ENCODE measurements at regions not wholly inside any gene's neighbourhood (a gene's known extent, or its start where the extent isn't known, plus 50 kb on each side); places are given as distances from the start of the nearest gene placed in this dataset.

DNA sequence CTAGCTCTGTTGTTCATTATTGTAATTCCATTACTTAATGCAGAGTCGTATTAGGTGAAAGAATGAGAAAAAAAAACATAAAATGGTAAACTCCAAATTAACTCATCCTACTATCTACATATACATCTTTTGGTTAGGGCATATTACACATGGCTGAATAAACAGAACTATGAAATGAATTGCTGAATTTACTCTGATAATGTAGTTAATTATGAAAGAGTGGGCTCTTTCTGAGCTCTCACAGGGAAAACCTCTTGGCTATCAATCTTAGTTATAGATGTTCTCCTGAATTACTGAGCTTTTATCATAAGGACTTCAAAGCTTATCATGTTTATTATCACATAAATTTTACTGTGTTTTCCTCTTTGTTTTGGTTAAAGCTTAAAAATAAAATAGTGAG, 798.5 kb upstream of the MDGA2 start:
- Histone ChIP-seq H3K9me3 (peaks cover 5% of the 10 kb centered on the region), H3K4me1 (ENCODE audit: control insufficient read depth in 1 of 2, low read depth in 2 of 2) (no peaks in the 10 kb centered on the region), H3K27me3 (replicated peaks; ENCODE audit: insufficient read depth) (no peaks in the 10 kb centered on the region), H3K36me3 (no peaks in the 10 kb centered on the region), H3K4me3 (no peak overlapping the region), H3K27ac (no peak overlapping the region)
- ATAC-seq (ENCODE audit: insufficient number of reproducible peaks, low FRiP score, low read depth) (no peak), DNase-seq (ENCODE audit: low spot score) (no peak)
- TF ChIP-seq, protein P1, sequence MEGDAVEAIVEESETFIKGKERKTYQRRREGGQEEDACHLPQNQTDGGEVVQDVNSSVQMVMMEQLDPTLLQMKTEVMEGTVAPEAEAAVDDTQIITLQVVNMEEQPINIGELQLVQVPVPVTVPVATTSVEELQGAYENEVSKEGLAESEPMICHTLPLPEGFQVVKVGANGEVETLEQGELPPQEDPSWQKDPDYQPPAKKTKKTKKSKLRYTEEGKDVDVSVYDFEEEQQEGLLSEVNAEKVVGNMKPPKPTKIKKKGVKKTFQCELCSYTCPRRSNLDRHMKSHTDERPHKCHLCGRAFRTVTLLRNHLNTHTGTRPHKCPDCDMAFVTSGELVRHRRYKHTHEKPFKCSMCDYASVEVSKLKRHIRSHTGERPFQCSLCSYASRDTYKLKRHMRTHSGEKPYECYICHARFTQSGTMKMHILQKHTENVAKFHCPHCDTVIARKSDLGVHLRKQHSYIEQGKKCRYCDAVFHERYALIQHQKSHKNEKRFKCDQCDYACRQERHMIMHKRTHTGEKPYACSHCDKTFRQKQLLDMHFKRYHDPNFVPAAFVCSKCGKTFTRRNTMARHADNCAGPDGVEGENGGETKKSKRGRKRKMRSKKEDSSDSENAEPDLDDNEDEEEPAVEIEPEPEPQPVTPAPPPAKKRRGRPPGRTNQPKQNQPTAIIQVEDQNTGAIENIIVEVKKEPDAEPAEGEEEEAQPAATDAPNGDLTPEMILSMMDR (IDR thresholded peaks at IDR 0.05), result no peak

DNA sequence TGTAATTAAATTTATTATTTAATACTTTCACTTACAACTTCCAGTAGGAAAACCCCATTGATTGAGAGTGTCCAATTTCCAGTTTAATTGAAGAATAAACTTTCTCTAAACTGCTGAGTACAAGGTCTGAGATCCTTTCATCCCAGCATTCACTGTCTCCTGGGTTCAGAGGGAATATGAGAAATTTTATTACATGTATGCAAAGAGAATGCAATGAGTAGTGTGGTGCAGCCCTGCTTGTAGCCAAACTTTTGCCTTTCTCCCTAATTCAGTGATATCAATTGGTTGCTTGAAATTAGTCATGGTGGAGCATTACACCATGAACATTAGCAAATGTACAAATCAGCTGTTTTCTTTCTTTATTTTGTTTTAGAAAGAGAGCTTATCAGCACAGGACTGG, 780.6 kb upstream of the MDGA2 start:
- TF ChIP-seq, protein P1 (IDR thresholded peaks at IDR 0.05), result no peak
- Histone ChIP-seq H3K36me3 (no peaks in the 10 kb centered on the region), H3K27ac (no peak overlapping the region), H3K27me3 (replicated peaks; ENCODE audit: insufficient read depth) (no peaks in the 10 kb centered on the region), H3K4me3 (no peak overlapping the region), H3K4me1 (ENCODE audit: control insufficient read depth in 1 of 2, low read depth in 2 of 2) (no peaks in the 10 kb centered on the region), H3K9me3 (no peaks in the 10 kb centered on the region)
- ATAC-seq (ENCODE audit: insufficient number of reproducible peaks, low FRiP score, low read depth) (no peak), DNase-seq (ENCODE audit: low spot score) (no peak)

DNA sequence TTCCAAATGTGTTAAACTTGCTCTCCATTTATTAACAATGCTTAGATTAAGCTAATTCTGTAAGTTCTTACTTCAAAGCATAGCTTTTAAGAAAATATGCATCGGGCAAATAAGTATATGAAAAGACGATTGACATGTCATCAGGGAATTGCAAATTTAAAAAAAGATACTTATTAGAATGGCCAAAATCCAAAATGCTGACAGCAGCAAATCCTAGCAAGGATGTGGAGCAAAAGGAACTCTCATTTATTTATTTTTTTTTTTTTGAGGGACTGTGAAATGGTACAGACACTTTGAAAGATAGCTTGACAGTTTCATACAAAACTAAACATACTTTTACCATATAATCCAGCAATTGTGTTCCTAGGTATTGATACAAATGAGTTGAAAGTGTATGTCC, 779.5 kb upstream of the MDGA2 start:
- Histone ChIP-seq H3K4me1 (ENCODE audit: control insufficient read depth in 1 of 2, low read depth in 2 of 2) (no peaks in the 10 kb centered on the region), H3K27me3 (replicated peaks; ENCODE audit: insufficient read depth) (no peaks in the 10 kb centered on the region), H3K27ac (no peak overlapping the region), H3K36me3 (no peaks in the 10 kb centered on the region), H3K9me3 (no peaks in the 10 kb centered on the region), H3K4me3 (no peak overlapping the region)
- DNase-seq (ENCODE audit: low spot score) (no peak), ATAC-seq (ENCODE audit: insufficient number of reproducible peaks, low FRiP score, low read depth) (no peak)
- TF ChIP-seq, protein P1 (IDR thresholded peaks at IDR 0.05), result no peak

DNA sequence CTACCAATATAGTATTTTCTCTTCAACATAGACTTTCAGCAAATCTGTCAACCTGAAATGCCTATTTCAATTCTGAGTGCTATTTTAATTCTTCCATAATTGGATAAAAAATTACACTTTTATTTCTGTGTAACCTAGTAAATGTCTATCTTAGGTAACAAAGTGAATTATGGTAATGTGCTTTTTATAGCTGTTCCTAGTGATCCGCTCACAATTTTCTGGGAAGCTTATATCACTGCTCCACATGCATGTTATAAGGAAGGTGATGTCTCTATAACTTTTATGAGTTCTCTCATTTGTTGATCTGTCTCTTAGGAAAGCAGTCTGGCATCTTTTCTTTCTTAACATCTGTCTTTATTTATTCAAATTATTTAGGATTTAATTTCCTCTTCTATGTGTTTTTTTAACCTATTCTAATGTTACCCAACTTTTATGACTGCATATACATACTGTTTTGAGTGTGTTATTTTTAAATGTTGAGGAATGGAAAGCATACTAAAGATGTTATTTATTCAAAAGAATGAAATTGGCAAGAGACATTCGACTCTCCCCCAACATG, 777.1 kb upstream of the MDGA2 start:
- Histone ChIP-seq H3K27ac (no peak overlapping the region), H3K9me3 (no peaks in the 10 kb centered on the region), H3K4me3 (no peak overlapping the region), H3K27me3 (replicated peaks; ENCODE audit: insufficient read depth) (no peaks in the 10 kb centered on the region), H3K36me3 (no peaks in the 10 kb centered on the region), H3K4me1 (ENCODE audit: control insufficient read depth in 1 of 2, low read depth in 2 of 2) (no peaks in the 10 kb centered on the region)
- DNase-seq (ENCODE audit: low spot score) (no peak), ATAC-seq (ENCODE audit: insufficient number of reproducible peaks, low FRiP score, low read depth) (no peak)
- TF ChIP-seq, protein P1 (IDR thresholded peaks at IDR 0.05), result no peak

DNA sequence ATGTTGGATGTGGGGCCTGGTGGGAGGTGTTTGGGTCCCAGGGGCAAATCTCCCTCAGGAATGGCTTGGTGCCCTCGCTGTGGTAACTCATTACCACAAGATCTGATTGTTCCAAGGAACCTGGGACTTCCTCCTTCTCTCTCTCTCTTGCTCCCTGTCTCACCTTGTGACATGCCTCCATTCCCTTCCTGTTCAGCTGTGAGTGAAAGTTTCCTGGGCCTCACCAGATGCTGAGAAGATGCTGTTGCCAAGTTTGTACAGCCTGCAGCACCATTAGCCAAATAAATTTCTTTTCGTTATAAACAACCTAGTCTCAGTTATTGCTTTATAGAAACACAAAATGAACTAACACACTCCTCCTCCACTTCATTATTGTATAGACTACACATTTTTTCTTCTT, 759.8 kb upstream of the MDGA2 start:
- TF ChIP-seq, protein P1 (IDR thresholded peaks at IDR 0.05), result no peak
- Histone ChIP-seq H3K36me3 (no peaks in the 10 kb centered on the region), H3K27me3 (replicated peaks; ENCODE audit: insufficient read depth) (no peaks in the 10 kb centered on the region), H3K27ac (no peak overlapping the region), H3K9me3 (no peaks in the 10 kb centered on the region), H3K4me3 (no peak overlapping the region), H3K4me1 (ENCODE audit: control insufficient read depth in 1 of 2, low read depth in 2 of 2) (no peaks in the 10 kb centered on the region)
- no peak for ATAC-seq (ENCODE audit: insufficient number of reproducible peaks, low FRiP score, low read depth)
- no peak for DNase-seq (ENCODE audit: low spot score)
